ENCODE measurements at regions not wholly inside any gene's neighbourhood (a gene's known extent, or its start where the extent isn't known, plus 50 kb on each side); places are given as distances from the start of the nearest gene placed in this dataset.

DNA sequence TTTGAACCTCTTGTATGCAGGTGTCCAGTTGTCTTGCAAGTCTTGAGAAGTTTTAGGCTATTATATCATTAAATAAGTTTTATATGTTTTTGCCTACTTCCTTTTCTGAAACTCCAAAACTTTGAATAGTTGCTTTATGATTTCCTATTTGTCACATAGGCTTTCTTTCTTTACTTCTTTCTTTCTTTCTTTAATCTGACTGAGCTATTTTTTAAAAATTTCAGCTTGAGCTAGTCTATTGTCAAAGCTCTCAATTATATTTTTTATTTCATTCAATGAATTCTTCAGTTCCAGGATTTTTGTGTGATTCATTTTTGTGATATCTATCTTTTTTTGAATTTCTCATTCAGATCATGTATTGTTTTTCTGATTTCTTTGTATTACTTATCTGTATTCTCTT lies 102.1 kb upstream of the TMEM178A start:
- TF ChIP-seq, protein P1, sequence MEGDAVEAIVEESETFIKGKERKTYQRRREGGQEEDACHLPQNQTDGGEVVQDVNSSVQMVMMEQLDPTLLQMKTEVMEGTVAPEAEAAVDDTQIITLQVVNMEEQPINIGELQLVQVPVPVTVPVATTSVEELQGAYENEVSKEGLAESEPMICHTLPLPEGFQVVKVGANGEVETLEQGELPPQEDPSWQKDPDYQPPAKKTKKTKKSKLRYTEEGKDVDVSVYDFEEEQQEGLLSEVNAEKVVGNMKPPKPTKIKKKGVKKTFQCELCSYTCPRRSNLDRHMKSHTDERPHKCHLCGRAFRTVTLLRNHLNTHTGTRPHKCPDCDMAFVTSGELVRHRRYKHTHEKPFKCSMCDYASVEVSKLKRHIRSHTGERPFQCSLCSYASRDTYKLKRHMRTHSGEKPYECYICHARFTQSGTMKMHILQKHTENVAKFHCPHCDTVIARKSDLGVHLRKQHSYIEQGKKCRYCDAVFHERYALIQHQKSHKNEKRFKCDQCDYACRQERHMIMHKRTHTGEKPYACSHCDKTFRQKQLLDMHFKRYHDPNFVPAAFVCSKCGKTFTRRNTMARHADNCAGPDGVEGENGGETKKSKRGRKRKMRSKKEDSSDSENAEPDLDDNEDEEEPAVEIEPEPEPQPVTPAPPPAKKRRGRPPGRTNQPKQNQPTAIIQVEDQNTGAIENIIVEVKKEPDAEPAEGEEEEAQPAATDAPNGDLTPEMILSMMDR (IDR thresholded peaks at IDR 0.05; ENCODE audit: control extremely low read depth in 1 of 3, insufficient read depth in 1 of 3, low read depth in 1 of 3, low read length in 3 of 3): no peak
- TF ChIP-seq TBP (IDR thresholded peaks at IDR 0.05; ENCODE audit: low read depth, low read length) (no peak), GABPA (IDR thresholded peaks at IDR 0.05; ENCODE audit: borderline replicate concordance, insufficient read depth, low read length) (no peak), ATF3 (IDR thresholded peaks at IDR 0.05; ENCODE audit: insufficient read depth, low read depth, low read length) (no peak), POLR2A (IDR thresholded peaks at IDR 0.05; ENCODE audit: control extremely low read depth in 1 of 2, low read depth in 2 of 2, low read length in 2 of 2) (no peak), EP300 (IDR thresholded peaks at IDR 0.05; ENCODE audit: borderline replicate concordance in 1 of 2, low read depth in 2 of 2, low read length in 2 of 2) (no peak), HDAC2 (IDR thresholded peaks at IDR 0.05; ENCODE audit: borderline replicate concordance in 1 of 2, low read depth in 2 of 2, low read length in 2 of 2) (no peak), JUND (IDR thresholded peaks at IDR 0.05; ENCODE audit: low read length) (no peak), RNF2 (IDR thresholded peaks at IDR 0.05; ENCODE audit: borderline replicate concordance, low read depth, low read length, missing control alignments, poor library complexity, severe bottlenecking) (no peak), CEBPB (IDR thresholded peaks at IDR 0.05; ENCODE audit: low read depth, low read length) (no peak), CBX5 (IDR thresholded peaks at IDR 0.05; ENCODE audit: low read depth, low read length) (no peak)
- TF ChIP-seq, protein P2, sequence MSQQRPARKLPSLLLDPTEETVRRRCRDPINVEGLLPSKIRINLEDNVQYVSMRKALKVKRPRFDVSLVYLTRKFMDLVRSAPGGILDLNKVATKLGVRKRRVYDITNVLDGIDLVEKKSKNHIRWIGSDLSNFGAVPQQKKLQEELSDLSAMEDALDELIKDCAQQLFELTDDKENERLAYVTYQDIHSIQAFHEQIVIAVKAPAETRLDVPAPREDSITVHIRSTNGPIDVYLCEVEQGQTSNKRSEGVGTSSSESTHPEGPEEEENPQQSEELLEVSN (IDR thresholded peaks at IDR 0.05): no peak
- TF ChIP-seq, protein P3, sequence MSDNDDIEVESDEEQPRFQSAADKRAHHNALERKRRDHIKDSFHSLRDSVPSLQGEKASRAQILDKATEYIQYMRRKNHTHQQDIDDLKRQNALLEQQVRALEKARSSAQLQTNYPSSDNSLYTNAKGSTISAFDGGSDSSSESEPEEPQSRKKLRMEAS (IDR thresholded peaks at IDR 0.05): no peak

Data from H1 (cell line).